GM21423 (cell line): ENCODE measurements at regions not wholly inside any gene's neighbourhood (a gene's known extent, or its start where the extent isn't known, plus 50 kb on each side); places are given as distances from the start of the nearest gene placed in this dataset.
"Not testable (repeated sequence)": the region's sequence is repeated elsewhere in the genome, so short reads cannot be mapped to it uniquely, and the experiment has no call there.

Experiments
- ATAC-seq: cut with Tn5 transposase; IDR thresholded peaks from one replicate; pipeline ENCODE4 v1.9.1; 2021; ENCODE audit warnings: mild to moderate bottlenecking, moderate library complexity; ENCODE audit not compliant: unreplicated experiment

- ATAC-seq: no peak
Measured at GRCh38 chr7:67608806-67609205, 612.2 kb downstream of the TYW1 start.

GRCh38 chr7:67610897-67611296 lies 614.3 kb downstream of the TYW1 start:
- no peak for ATAC-seq

- no peak for ATAC-seq
Measured at GRCh38 chr7:67614843-67615242, 618.2 kb downstream of the TYW1 start.

GRCh38 chr7:67616517-67616916 lies 619.9 kb downstream of the TYW1 start:
- ATAC-seq: no peak

- ATAC-seq: no peak
Measured at GRCh38 chr7:67618556-67619162, 622.0 kb downstream of the TYW1 start.

GRCh38 chr7:67619175-67619574 lies 622.5 kb downstream of the TYW1 start:
- ATAC-seq: no peak

- no peak for ATAC-seq
Measured at GRCh38 chr7:67620216-67620933, 623.7 kb downstream of the TYW1 start.

- no peak for ATAC-seq
Measured at GRCh38 chr7:67621704-67622103, 625.1 kb downstream of the TYW1 start.

- no peak for ATAC-seq
Measured at GRCh38 chr7:67625257-67625737, 628.7 kb downstream of the TYW1 start.

GRCh38 chr7:67631476-67631875 lies 634.8 kb downstream of the TYW1 start:
- ATAC-seq: no peak

GRCh38 chr7:67635271-67635670 lies 638.6 kb downstream of the TYW1 start:
- no peak for ATAC-seq

GRCh38 chr7:67636348-67637022 lies 639.9 kb downstream of the TYW1 start:
- ATAC-seq: no peak

GRCh38 chr7:67637023-67637358 lies 640.4 kb downstream of the TYW1 start:
- no peak for ATAC-seq

- not testable (repeated sequence) for ATAC-seq
Measured at GRCh38 chr7:67642542-67642941, 645.9 kb downstream of the TYW1 start.

GRCh38 chr7:67644151-67644550 lies 647.5 kb downstream of the TYW1 start:
- ATAC-seq: no peak

GRCh38 chr7:67652937-67653336 lies 656.3 kb downstream of the TYW1 start:
- no peak for ATAC-seq

- ATAC-seq: no peak
Measured at GRCh38 chr7:67653856-67654454, 657.3 kb downstream of the TYW1 start.

- no peak for ATAC-seq
Measured at GRCh38 chr7:67654642-67655041, 658.0 kb downstream of the TYW1 start.

GRCh38 chr7:67655168-67655567 lies 658.5 kb downstream of the TYW1 start:
- ATAC-seq: no peak

GRCh38 chr7:67659091-67659490 lies 662.5 kb downstream of the TYW1 start:
- no peak for ATAC-seq

GRCh38 chr7:67662804-67663203 lies 666.2 kb downstream of the TYW1 start:
- no peak for ATAC-seq

- ATAC-seq: no peak
Measured at GRCh38 chr7:67663644-67664043, 667.0 kb downstream of the TYW1 start.
